ENCODE measurements at regions not wholly inside any gene's neighbourhood (a gene's known extent, or its start where the extent isn't known, plus 50 kb on each side); places are given as distances from the start of the nearest gene placed in this dataset.

GRCh38 chr7:130966246-130967009, 232.4 kb upstream of the KLF14 start:
- TF ChIP-seq CTCF (IDR thresholded peaks at IDR 0.05) (no peak), EP300 (IDR thresholded peaks at IDR 0.05) (no peak), POLR2A (IDR thresholded peaks at IDR 0.05) (no peak)

Data from tibial nerve (tissue), 4 donors.